ENCODE measurements at regions not wholly inside any gene's neighbourhood (a gene's known extent, or its start where the extent isn't known, plus 50 kb on each side); places are given as distances from the start of the nearest gene placed in this dataset.
"Not testable (repeated sequence)": the region's sequence is repeated elsewhere in the genome, so short reads cannot be mapped to it uniquely, and the experiment has no call there.

DNA sequence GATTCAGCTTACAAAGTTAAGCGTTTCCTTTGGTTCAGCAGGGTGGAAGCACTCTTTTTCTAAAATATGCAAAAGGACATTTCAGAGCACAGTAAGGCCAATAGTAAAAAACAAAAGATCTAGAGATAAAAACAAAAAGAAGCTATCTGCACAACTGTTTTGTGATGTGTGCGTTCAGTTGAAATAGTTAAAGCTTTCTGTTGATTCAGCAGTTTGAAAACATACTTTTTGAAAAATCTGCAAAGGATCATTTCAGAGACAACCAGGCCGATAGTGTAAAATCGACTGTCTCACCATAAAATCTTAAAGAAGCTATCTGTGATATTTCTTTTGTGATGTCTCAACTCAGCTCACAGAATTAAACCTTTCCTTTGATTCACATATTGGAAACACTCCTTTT is 300.0 kb upstream of the ALG10B start:
- DNase-seq (ENCODE audit: low spot score), result no peak

DNA sequence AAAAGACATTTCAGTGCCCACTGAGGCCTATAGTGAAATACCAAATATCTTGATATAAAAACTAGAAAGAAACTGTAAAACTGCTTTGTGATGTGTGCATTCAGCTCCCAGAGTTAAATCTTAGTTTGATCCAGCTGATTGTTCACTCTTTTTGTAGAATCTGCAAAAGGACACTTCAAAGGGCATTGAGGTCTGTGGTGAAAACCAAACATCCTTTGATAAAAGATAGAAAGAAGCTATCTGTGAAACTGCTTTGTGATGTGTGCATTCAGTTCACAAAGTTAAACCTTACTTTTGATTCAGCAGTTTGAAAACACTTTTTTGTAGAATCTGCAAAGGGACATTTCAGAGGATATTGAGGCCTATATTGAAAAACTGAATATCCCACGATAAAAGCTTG is 290.7 kb upstream of the ALG10B start:
- no peak for DNase-seq (ENCODE audit: low spot score)

DNA sequence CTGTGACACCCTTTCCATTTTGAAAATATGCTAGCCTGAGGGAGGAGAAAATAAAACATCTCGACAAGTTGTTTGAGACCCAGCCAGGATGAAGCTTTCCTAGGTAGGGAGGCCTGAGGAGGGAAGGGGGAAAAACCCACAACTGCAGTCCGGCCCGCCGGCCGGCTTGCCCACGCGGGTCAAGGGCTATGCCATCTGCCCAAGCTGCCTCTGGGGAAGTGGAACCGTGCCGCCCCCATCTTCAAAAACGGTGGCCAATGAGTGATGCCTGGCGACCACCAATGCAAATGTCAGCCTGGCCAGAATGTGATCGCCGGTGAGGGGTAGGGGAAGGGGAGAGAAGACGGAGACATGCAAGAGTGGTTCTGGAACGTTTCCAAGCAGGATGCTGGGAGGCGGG is 263.5 kb upstream of the ALG10B start:
- no peak for DNase-seq (ENCODE audit: low spot score)

DNA sequence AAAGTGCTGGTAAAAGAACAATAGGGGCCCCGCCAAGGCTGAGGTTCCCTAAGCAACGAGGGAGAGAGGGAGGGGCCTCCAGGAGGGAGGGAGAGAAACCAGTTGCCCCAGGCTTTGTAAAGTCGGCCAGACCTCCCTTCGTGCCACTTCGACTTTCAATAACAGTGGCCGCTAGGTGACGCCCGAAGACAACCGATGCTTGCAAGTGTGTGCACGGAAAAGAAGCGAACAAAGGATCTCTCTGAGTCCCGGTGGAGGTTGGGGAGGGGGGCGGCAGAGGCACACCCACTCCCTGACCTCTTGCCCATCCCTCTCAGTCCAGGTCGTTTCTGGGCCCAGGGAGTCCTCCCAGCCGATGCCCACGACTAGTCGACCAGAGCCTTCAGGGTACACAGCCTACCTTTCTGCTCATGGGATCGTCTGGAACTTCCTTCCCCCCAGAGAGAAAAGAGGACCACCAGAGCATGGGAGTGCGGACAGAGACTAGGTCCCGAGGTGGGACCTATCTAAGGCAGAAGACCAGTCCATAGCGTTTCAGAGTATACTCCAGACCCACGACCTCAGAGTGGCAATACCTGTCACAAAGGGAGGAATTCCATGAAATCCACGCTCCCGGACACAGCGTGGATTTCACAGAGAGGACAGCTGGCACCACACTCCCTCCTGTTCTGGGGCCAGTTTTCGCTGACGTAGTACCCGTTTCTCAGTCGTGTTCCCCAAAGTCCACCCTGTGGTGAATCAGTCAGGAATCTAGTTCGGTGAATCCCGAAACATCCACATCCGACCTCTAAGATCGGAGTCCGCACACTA is 262.7 kb upstream of the ALG10B start:
- no peak for DNase-seq (ENCODE audit: low spot score)

GRCh38 chr12:38056701-38057689 is 259.6 kb upstream of the ALG10B start:
- DNase-seq (ENCODE audit: low spot score), result no peak

- no peak for DNase-seq (ENCODE audit: low spot score)
Measured at GRCh38 chr12:38099686-38100085, 216.9 kb upstream of the ALG10B start.

- no peak for DNase-seq (ENCODE audit: low spot score)
Measured at GRCh38 chr12:38101753-38102152, 214.8 kb upstream of the ALG10B start.

DNA sequence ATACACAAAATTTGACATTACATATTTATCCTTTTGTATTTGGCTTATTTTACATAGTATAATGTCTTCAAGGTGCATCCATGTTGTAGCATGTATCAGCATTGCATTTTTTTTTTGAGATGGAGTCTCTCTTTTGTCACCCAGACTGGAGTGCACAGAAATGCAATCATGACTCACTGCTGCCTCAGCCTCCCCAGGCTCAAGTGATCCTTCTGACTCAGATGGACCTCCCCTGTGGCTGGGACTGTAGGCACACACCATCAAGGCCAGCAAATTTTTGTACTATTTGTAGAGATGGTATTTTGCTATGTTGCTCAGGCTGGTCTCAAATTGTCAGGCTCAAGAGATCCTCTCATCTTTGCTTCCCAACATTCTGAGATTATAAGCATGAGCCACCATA is 214.4 kb upstream of the ALG10B start:
- no peak for DNase-seq (ENCODE audit: low spot score)

- no peak for DNase-seq (ENCODE audit: low spot score)
Measured at GRCh38 chr12:38110026-38110699, 206.4 kb upstream of the ALG10B start.

DNA sequence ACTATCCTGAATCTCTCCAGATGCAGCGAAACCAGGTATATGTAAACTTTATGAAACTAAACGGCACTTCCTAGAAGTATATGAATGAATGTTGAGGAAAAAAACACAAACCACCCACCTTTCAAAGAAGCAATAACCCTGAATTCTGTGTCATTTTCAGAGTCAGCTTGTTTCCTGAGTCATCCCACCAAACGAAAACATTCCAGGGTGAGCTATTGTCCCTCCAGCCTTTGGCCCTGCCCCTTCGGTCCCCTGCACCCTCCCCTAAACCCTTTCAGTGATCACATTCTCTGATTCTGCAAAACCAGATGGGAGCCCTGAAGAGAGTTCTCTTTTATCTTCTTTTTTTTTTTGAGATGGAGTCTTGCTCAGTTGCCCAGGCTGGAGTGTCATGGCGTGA is 202.6 kb upstream of the ALG10B start:
- DNase-seq (ENCODE audit: low spot score), result no peak

- no peak for DNase-seq (ENCODE audit: low spot score)
Measured at GRCh38 chr12:38116968-38117367, 199.6 kb upstream of the ALG10B start.

- DNase-seq (ENCODE audit: low spot score), result no peak
Measured at GRCh38 chr12:38118632-38119031, 197.9 kb upstream of the ALG10B start.

DNA sequence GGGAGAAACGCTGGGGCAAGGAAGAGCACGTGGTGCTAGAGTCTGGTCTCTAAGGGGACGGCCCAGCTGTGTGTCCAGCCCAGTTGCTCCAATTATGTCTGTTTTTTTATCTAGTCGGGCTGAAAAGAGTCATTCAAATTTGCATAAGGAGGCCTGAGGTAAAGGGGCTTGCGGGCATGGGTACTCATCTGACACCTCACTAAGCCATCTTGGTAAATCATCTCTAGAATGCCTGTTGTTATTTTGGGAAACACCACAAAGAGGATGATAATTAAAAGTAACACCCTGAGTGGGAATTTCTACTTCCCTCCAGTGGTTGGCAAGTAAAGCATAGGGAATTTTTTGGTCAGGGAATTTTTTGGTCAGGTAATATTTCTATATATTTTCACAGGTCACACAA is 196.1 kb upstream of the ALG10B start:
- no peak for DNase-seq (ENCODE audit: low spot score)

DNA sequence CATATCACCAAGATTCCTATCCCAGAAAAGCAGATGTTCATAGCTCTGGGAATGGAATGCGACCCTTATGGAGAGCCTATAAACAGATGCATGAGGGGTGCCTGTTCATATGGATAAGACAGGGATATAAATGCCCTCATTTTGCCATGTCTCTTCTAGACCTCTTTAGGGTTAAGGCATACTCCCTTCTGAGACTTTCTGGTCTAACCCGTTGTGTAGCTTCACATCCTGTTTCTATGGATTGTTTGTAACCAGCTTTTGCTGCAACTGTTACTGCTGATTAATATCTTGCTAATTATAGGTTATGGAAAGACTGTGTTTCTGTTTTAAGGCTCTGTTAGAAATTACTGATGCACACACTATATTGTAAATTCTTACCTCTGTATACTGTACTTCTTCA is 193.5 kb upstream of the ALG10B start:
- DNase-seq (ENCODE audit: low spot score), result not testable (repeated sequence)

DNA sequence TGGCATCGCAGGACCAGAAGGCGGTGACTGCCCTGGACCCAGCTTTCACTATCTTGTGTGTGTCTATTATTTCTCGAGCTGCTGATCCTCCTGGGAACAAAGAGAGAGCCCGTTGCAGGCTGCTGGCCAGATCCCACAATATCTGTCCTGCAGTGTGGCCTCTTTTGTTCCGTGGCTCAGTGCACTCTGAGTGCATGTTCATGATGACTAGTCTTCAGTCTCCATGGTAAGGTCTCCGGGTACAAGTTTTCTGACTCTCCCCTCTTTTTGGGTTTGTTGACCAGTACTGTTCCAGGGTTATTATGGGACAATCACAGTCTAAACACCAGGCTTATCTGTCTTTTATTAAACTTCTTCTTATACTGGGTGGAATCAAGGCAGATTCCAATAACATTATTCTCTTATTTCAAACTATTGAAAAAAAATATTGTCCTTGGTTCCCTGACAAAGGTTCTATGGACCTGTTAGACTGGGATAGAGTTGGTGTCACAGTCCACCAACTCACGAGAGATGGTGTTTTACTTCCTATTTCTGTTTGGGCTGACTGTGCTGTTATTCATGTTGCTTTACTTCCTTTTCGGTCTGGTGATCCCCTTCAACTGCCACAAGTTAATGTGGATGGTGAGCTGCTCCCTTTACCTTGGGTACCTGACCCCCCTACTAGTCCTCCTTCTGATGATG is 192.9 kb upstream of the ALG10B start:
- DNase-seq (ENCODE audit: low spot score), result no peak

- DNase-seq (ENCODE audit: low spot score), result no peak
Measured at GRCh38 chr12:38124247-38125012, 192.1 kb upstream of the ALG10B start.

DNA sequence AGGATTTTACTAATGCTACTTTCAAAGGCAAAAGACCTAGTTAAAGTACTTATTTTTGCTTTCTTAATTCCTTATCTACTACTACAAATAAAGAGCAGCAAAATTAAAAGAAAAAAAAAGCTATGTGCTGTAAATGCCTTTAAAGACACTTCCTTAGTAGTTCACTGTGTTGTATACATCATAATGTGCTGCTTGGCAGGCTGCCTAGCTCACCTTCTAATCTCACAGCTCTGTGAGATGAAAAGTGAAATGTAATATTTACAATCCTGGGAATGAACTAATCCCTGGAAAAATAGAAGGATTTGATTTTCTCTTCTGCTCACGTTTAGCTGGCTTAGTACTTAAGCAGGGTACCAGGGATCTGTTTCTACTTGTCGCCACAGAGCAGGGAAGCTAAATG is 184.4 kb upstream of the ALG10B start:
- no peak for DNase-seq (ENCODE audit: low spot score)

GRCh38 chr12:38137287-38137686 is 179.3 kb upstream of the ALG10B start:
- DNase-seq (ENCODE audit: low spot score), result no peak

- no peak for DNase-seq (ENCODE audit: low spot score)
Measured at GRCh38 chr12:38137716-38138115, 178.9 kb upstream of the ALG10B start.

DNA sequence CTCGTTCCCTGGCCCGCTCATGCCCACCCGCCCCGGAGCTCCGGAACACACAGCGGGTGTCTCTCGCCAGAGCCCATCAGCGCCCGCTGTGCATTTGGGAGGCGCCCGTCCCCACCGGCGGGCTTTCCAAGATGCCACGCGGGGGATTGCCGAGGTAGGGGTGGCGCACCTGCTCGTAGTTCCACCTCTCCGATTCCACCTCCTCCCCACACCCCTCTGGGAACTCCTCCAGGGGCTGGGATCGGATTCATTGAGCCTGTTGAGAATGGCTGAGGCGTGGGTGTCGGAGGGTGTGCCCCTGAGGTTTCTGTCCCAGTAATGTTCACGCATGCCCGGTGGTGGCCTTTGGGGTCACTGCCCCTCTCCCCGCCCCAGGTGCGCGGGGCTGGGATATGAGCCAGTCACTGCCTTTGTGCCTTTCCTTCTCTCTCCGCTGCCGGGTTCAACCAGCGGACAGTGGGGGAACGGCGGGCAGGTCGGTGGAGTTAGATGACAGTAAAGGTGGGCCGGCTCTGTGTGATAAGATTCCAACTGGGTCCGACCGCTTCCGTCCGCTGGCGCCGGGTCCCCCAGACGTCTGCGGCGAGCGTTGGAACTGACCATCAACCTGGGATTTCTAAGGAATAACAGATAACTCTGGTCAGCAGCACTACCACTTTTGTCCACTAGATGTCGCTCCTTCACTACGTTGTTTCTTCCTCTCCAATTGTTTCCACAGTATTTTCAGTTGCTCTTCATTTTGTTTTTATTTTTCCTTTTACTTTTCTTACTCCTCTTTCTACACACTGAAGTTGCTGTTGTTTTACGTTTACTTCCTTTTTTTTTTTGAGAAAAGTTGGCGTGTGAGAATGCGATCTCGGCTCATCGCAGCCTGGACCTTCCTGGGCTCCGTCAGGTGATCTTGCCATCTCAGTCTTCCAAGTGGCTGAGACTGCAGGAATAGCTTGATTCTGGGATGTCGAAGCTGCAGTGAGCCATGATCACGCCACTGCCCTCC is 178.1 kb upstream of the ALG10B start:
- peak; percentile 37 for DNase-seq (ENCODE audit: low spot score)
